Trophoblast cell (in vitro differentiated cells and primary cell): ENCODE measurements at regions not wholly inside any gene's neighbourhood (a gene's known extent, or its start where the extent isn't known, plus 50 kb on each side); places are given as distances from the start of the nearest gene placed in this dataset.

Source experiments
- DNase-seq, 2 donors: peaks; one replicate each; pipeline ENCODE4 v3.0.0-alpha.2; 2016
- H2AFZ ChIP-seq: 2 replicates; pipeline ENCODE4 v1.6.1; 2013; ENCODE audit warnings: low read length, moderate library complexity, mild to moderate bottlenecking; ENCODE audit not compliant: insufficient read depth, poor library complexity
- H2AK5ac ChIP-seq: 2 replicates; pipeline ENCODE4 v1.6.1; 2013; ENCODE audit warnings: mild to moderate bottlenecking, low read length
- H2BK120ac ChIP-seq: 2 replicates; pipeline ENCODE4 v1.6.1; 2013; ENCODE audit warnings: low read length, mild to moderate bottlenecking, moderate library complexity; ENCODE audit not compliant: insufficient read depth, poor library complexity
- H2BK12ac ChIP-seq: 2 replicates; pipeline ENCODE4 v1.6.1; 2013; ENCODE audit warnings: mild to moderate bottlenecking, low read length, moderate library complexity
- H2BK5ac ChIP-seq: 2 replicates; pipeline ENCODE4 v1.6.1; 2013; ENCODE audit warnings: low read length, low read depth, moderate library complexity, mild to moderate bottlenecking; ENCODE audit not compliant: poor library complexity
- H3K14ac ChIP-seq: 2 replicates; pipeline ENCODE4 v1.6.1; 2013; ENCODE audit warnings: mild to moderate bottlenecking, low read length
- H3K18ac ChIP-seq: 2 replicates; pipeline ENCODE4 v1.6.1; 2013; ENCODE audit warnings: mild to moderate bottlenecking, low read length
- H3K23ac ChIP-seq: 2 replicates; pipeline ENCODE4 v1.6.1; 2013; ENCODE audit warnings: low read length
- H3K27ac ChIP-seq: 2 replicates; pipeline ENCODE4 v1.5.1; 2013; ENCODE audit warnings: low read depth, mild to moderate bottlenecking, inconsistent platforms, low read length, moderate library complexity
- H3K27me3 ChIP-seq: 2 replicates; pipeline ENCODE4 v1.6.1; 2013; ENCODE audit warnings: inconsistent platforms, mild to moderate bottlenecking, low read length, moderate library complexity; ENCODE audit not compliant: insufficient read depth
- H3K36me3 ChIP-seq, 2 experiments: 1 replicate in 1 of 2; 2 replicates in 1 of 2; pipeline ENCODE4 v1.6.1; 2013; ENCODE audit warnings: low read length in 2 of 2, mild to moderate bottlenecking in 2 of 2, moderate library complexity in 1 of 2; ENCODE audit not compliant: insufficient read depth in 2 of 2, control insufficient read depth in 1 of 2
- H3K4ac ChIP-seq: 2 replicates; pipeline ENCODE4 v1.6.1; 2013; ENCODE audit warnings: low read depth, mild to moderate bottlenecking, low read length, moderate library complexity
- H3K4me1 ChIP-seq, 2 experiments: 1 replicate in 1 of 2; 2 replicates in 1 of 2; pipeline ENCODE4 v1.6.1; 2013; ENCODE audit warnings: low read length in 2 of 2, mild to moderate bottlenecking in 2 of 2, moderate library complexity in 1 of 2; ENCODE audit not compliant: insufficient read depth in 2 of 2, control insufficient read depth in 1 of 2
- H3K4me2 ChIP-seq: 2 replicates; pipeline ENCODE4 v1.6.1; 2013; ENCODE audit warnings: inconsistent platforms, mild to moderate bottlenecking, low read length, moderate library complexity
- H3K4me3 ChIP-seq: 2 replicates; pipeline ENCODE4 v1.5.1; 2013; ENCODE audit warnings: mild to moderate bottlenecking, low read depth, low read length, inconsistent platforms
- H3K79me1 ChIP-seq: one replicate; pipeline ENCODE4 v1.6.1; 2013; ENCODE audit warnings: low read length
- H3K79me2 ChIP-seq: 2 replicates; pipeline ENCODE4 v1.6.1; 2013; ENCODE audit warnings: low read length, mild to moderate bottlenecking; ENCODE audit not compliant: control insufficient read depth, insufficient read depth, poor library complexity
- H3K9ac ChIP-seq: 2 replicates; pipeline ENCODE4 v1.6.1; 2013; ENCODE audit warnings: mild to moderate bottlenecking, low read length
- H3K9me3 ChIP-seq: 2 replicates; pipeline ENCODE4 v1.6.1; 2013; ENCODE audit warnings: low read depth, mild to moderate bottlenecking, control low read depth, inconsistent platforms, low read length; ENCODE audit not compliant: insufficient read depth
- H4K12ac ChIP-seq: 2 replicates; pipeline ENCODE4 v1.6.1; 2013; ENCODE audit warnings: low read depth, mild to moderate bottlenecking, low read length, moderate library complexity
- H4K8ac ChIP-seq: 2 replicates; pipeline ENCODE4 v1.6.1; 2013; ENCODE audit warnings: low read depth, mild to moderate bottlenecking, low read length, moderate library complexity
- H4K91ac ChIP-seq: one replicate; pipeline ENCODE4 v1.6.1; 2013; ENCODE audit warnings: low read depth, mild to moderate bottlenecking, low read length, moderate library complexity
- WGBS: extraction: QIAGEN DNeasy Blood & Tissue Kit; methylation state at CpG from one replicate; pipeline ENCODE4 v1.1.7; 2013; ENCODE audit warnings: missing lambda C conversion rate; ENCODE audit not compliant: insufficient read length, insufficient coverage; ENCODE audit errors: extremely low coverage; 5-methylcytosine and 5-hydroxymethylcytosine counted together

DNA sequence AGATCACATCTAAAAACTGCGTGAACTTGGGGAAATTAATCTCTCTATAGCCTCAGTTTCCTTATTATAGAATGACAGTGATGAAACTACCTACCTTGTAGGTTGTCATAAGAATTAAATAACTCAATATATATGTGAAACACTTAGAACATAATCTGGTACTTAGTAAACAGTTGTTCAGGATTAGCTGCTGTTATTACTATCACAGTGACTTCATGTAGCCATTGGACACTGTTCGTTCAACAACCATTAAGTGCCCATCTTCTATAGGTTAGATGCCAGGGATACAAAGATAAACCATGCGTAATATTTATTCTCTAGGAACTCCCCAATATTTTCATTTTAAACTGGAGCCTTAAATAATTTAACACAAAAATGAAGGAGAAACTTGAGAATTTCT lies 329.0 kb upstream of the PROK2 start:
- no peak for DNase-seq
- Histone ChIP-seq H4K91ac (no peak overlapping the region), H3K4ac (no peak overlapping the region), H3K79me2 (no peaks in the 10 kb centered on the region), H2BK120ac (no peak overlapping the region), H3K23ac (no peak overlapping the region), H3K4me3 (no peak overlapping the region), H2AK5ac (no peak overlapping the region), H3K4me1 (no peaks in the 10 kb centered on the region), H2AFZ (no peak overlapping the region), H4K8ac (no peak overlapping the region), H3K36me3 (no peaks in the 10 kb centered on the region), H3K27ac (no peak overlapping the region), H3K9me3 (peaks cover 2% of the 10 kb centered on the region), H3K14ac (no peak overlapping the region), H2BK5ac (no peak overlapping the region), H2BK12ac (no peak overlapping the region), H3K4me2 (no peak overlapping the region), H3K9ac (no peak overlapping the region), H3K79me1 (no peaks in the 10 kb centered on the region), H3K27me3 (no peaks in the 10 kb centered on the region), H3K18ac (no peak overlapping the region), H4K12ac (no peak overlapping the region)
- no CpG with 5 or more reads among the region's 3 CpGs for WGBS

DNA sequence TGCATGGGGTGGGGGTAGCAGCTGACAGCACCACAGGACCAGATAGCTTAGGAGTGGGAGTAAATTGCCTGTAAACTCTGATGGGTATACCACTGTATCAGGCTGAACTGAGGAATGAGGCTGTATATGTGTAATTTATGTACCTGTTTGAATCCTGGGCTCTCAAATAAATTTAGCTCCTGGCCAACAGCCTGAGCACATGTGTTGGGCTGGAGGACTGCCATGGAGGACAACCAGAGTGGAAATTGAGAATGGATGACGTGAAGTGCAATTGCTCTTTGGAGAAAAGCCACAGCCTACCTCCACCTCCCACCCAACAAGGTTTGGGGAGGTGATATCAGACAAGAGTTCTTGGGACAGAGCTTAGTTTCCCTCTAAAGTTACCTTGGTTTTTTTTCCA lies 328.6 kb upstream of the PROK2 start:
- Histone ChIP-seq H3K23ac (no peak overlapping the region), H3K27me3 (no peaks in the 10 kb centered on the region), H3K9me3 (peaks cover 2% of the 10 kb centered on the region), H3K4me1 (no peaks in the 10 kb centered on the region), H3K27ac (no peak overlapping the region), H4K12ac (no peak overlapping the region), H3K14ac (no peak overlapping the region), H3K36me3 (no peaks in the 10 kb centered on the region), H3K79me1 (no peaks in the 10 kb centered on the region), H2AK5ac (no peak overlapping the region), H2BK120ac (no peak overlapping the region), H2BK5ac (no peak overlapping the region), H3K79me2 (no peaks in the 10 kb centered on the region), H4K8ac (no peak overlapping the region), H2BK12ac (no peak overlapping the region), H2AFZ (no peak overlapping the region), H3K18ac (no peak overlapping the region), H4K91ac (no peak overlapping the region), H3K9ac (no peak overlapping the region), H3K4me2 (no peak overlapping the region), H3K4me3 (no peak overlapping the region), H3K4ac (no peak overlapping the region)
- no peak for DNase-seq
- no CpG with 5 or more reads among the region's 1 CpG for WGBS

DNA sequence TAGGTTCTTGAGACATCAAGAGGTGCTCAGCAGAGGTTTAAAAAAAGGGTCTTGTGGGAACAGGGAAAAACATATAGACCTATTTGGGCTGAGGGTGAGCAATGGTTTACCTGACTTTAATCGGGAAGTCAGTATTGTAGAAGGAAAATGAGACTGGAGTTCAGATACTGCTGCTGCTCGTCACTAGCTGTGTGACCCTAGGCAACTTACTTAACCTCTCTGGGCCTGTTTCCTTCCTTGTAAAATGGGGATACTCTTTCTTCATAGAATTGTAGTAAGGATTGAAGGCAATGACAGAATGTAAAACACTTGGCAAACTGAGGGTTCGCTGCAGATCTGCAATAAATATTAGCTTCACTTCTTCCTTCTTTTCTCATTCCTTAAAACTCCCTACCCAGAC lies 327.5 kb upstream of the PROK2 start:
- Histone ChIP-seq H3K4me1 (no peaks in the 10 kb centered on the region), H3K23ac (no peak overlapping the region), H3K27me3 (no peaks in the 10 kb centered on the region), H2AK5ac (no peak overlapping the region), H3K79me1 (no peaks in the 10 kb centered on the region), H3K4ac (no peak overlapping the region), H3K18ac (no peak overlapping the region), H2AFZ (no peak overlapping the region), H2BK120ac (no peak overlapping the region), H4K12ac (no peak overlapping the region), H2BK5ac (no peak overlapping the region), H3K4me2 (no peak overlapping the region), H3K36me3 (no peaks in the 10 kb centered on the region), H3K4me3 (no peak overlapping the region), H4K91ac (no peak overlapping the region), H3K14ac (no peak overlapping the region), H4K8ac (no peak overlapping the region), H3K79me2 (no peaks in the 10 kb centered on the region), H3K9ac (no peak overlapping the region), H3K9me3 (peaks cover 2% of the 10 kb centered on the region), H2BK12ac (no peak overlapping the region), H3K27ac (no peak overlapping the region)
- DNase-seq: no peak
- WGBS: no CpG with 5 or more reads among the region's 3 CpGs

DNA sequence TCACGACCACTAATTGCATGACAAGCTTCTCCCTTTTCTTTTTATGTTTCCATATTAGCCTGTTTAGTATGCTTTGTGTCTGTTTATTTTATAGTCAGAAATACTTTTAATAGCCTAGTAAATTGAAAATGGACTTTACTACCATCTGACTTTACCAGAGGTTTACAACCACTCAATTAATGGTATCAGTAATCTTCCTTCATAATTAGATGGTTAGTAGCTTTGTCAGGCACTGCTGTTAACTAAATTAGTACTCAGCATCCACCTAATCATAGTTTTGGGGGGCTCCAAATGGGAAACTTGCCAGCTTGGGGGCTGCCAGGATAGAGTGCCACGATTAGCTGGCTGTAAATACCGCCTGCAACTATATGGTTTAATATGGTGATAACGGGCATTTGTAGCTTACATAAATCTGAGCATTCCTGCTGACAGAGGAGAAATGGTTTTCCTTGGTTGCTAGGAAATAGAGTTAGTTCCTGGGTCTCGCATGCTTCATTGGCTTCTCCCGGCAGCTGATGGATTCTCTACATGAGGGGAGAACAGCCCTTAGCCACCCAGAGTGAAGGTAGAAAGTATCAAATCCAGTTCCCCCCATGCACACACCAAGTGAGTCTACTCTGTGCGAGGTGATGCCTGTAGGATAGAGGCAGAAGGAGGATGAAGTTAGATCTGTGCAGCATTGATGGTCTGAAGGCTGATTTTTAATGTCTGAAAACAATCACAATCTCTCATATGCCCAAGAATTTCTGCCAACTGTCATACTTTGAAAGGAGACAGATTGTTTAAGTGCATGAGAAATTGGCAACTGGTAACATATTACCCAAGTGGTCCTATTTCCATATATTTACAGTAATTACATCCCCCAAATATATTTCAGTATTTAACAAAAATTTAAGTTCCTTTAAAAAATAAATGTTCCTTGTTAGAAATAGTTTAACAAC lies 326.6 kb upstream of the PROK2 start:
- Histone ChIP-seq H2BK120ac (no peak overlapping the region), H4K12ac (no peak overlapping the region), H2BK12ac (no peak overlapping the region), H3K18ac (no peak overlapping the region), H2AK5ac (no peak overlapping the region), H2BK5ac (no peak overlapping the region), H4K91ac (no peak overlapping the region), H3K9me3 (peaks cover 2% of the 10 kb centered on the region), H3K23ac (no peak overlapping the region), H3K79me2 (no peaks in the 10 kb centered on the region), H3K27ac (no peak overlapping the region), H3K4me3 (no peak overlapping the region), H3K36me3 (no peaks in the 10 kb centered on the region), H4K8ac (no peak overlapping the region), H3K14ac (no peak overlapping the region), H3K9ac (no peak overlapping the region), H3K4ac (no peak overlapping the region), H3K79me1 (no peaks in the 10 kb centered on the region), H3K4me1 (no peaks in the 10 kb centered on the region), H3K4me2 (no peak overlapping the region), H2AFZ (no peak overlapping the region), H3K27me3 (no peaks in the 10 kb centered on the region)
- no peak for DNase-seq
- no CpG with 5 or more reads among the region's 7 CpGs for WGBS
